Dedifferentiated amniotic fluid mesenchymal stem cell (primary cell): ENCODE measurements at regions not wholly inside any gene's neighbourhood (a gene's known extent, or its start where the extent isn't known, plus 50 kb on each side); places are given as distances from the start of the nearest gene placed in this dataset.

ENCODE experiments used
- DNase-seq: peaks from one replicate; pipeline ENCODE4 v3.0.0-alpha.2; 2016; ENCODE audit errors: extremely low spot score

DNA sequence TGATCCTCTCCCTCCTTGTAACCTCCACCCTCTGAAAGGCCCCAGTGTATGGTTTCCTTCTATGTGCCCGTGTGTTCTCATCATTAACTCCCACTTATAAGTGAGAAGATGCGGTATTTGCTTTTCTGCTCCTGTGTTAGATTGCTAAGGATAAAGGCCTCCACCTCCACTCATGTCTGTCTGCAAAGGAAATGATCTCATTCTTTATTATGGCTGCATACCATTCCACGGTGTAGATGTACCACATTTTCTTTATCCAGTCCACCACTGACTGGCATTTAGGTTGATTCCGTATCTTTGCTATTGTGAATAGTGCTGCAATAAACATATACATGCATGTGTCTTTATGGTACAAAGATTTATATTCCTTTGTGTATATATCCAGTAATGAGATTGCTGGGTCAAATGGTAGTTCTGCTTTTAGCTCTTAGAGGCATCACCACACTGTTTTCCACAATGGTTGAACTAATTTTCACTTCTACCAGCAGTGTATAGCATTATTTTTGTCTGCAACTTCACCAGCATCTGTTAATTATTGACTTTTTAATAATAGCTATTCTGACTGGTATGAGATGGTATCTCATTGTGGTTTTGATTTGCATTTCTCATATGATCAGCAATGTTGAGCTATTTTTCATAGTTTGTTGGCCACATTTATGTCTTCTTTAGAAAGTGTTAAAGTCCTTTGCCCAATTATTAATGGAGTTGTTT is 1030.9 kb downstream of the FSTL5 start:
- DNase-seq, result no peak

DNA sequence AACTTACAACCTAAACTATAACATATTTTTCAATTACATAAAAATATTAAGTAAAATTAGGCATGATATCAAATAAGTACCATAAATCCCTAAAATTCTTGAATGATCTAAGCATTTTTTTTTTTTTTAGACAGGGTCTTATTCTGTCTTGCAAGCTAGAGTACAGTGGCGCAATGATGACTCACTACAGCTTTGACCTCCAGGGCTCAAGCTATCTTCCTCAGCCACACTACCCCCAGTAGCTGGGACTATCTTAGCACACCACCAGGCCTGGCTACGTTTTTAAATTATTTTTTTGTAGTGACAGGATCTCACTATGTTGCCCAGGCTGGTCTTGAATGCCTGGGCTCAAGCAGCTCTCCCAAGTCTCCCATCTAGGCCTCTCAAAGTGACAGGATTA is 1042.3 kb downstream of the FSTL5 start:
- DNase-seq, result no peak

DNA sequence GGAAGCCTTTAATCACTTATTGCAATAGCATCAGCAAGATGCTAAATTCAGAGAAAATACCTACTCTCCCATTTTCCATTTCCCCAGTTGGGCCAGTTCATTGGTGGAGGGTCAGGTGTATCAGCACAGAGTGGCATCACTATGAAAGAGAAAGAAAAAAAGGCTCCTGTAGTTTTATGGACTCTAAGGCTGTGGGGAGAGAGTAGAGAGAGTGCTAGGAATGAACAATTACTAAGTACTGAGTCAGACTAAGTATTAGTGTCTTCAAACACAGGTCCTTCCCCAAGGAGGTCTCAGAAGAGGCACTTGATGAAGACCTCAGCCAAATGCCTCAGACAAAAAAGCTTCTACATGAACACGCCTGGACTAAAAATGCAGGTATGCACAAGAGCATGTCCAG is 1061.9 kb downstream of the FSTL5 start:
- DNase-seq, result no peak

DNA sequence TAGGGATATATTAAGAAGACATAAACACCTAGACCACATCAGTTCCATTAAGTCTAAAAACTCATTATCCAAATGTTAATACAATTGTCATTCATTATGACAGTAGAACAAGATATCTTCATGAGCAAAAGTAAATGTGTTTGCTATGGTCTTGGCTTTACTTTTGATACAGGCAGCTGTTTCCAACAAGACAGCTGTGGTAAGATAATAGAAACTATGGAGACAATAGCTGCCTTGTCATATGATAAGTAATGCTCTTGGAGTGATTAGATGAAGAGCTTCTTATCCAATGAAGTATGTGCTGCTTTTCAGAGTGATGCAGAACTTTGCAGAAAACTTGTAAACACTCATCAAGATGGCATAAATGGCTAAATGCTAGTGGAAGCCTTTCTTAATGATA is 1066.0 kb downstream of the FSTL5 start:
- DNase-seq, result no peak

DNA sequence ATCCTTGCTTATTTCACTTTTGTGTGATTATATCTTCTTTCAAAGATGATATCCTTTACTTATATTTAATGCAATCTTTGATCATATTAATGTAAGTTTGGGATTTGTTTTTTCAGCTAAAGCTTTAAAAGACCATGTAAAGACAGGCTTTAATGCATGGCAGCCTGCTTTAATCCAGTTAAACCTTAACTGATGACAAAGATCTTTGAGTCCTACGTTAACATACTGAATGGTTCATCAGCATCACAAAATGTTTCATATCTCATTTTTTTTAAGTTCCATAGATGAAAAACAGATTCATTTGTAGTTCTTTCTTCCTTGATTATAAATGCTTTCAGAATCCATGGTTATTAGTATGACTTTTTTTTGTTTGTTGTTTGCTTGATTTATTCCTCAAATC is 1102.8 kb downstream of the FSTL5 start:
- no peak for DNase-seq
